ENCODE measurements at regions not wholly inside any gene's neighbourhood (a gene's known extent, or its start where the extent isn't known, plus 50 kb on each side); places are given as distances from the start of the nearest gene placed in this dataset.

DNA sequence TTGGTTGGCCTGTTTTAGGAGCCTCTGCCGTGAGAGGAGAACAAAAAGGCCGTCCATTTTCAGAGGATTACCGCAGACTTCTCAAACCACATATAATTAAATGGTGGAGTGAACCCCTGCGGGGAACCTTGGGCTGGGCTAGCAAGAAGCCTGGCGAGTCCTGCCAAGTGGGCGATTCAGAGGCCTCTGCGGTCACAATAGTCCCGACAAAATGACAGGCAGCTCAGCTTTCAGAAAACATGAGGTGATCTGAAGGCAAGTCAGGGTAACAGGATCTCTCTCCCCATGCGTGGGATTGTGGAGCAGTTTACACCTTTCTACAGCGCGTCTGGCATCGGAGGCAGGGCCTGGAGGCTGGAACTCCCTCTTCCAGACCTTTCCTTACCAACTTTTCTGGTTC lies 134.8 kb downstream of the ASB7 start:
- Histone ChIP-seq H2AFZ (ENCODE audit: low read depth) (no peak overlapping the region), H3K9ac (no peak overlapping the region), H3K27me3 (ENCODE audit: insufficient read depth) (no peaks in the 10 kb centered on the region), H3K36me3 (replicated peaks in 1 of 2; ENCODE audit: control insufficient read depth in 1 of 2, insufficient read depth in 2 of 2, low read length in 1 of 2) (no peaks in the 10 kb centered on the region), H3K9me2 (no peaks in the 10 kb centered on the region), H3K79me2 (ENCODE audit: insufficient read depth) (no peaks in the 10 kb centered on the region), H3K4me2 (no peak overlapping the region), H3K4me1 (ENCODE audit: control insufficient read depth in 1 of 2, insufficient read depth in 2 of 2, low read depth in 1 of 2, low read length in 1 of 2) (peaks cover 7 to 13% of the 10 kb centered on the region in 2 experiments; a peak in 3 of 4 replicates), H4K20me1 (ENCODE audit: insufficient read depth) (no peaks in the 10 kb centered on the region), H3F3A (replicated peaks; ENCODE audit: insufficient read depth) (no peaks in the 10 kb centered on the region), H3K9me3 (no peaks in the 10 kb centered on the region), H3K27ac (ENCODE audit: low read depth in 2 of 2, low read length in 1 of 2) (no peak overlapping the region), H3K4me3 (ENCODE audit: low read depth in 2 of 2, low read length in 1 of 2) (no peak overlapping the region)
- peak; percentile 0 for DNase-seq
- CTCF ChIA-PET: interaction anchor here (0.6 to 3.9 kb wide), 6 partner anchors 13 to 1784 kb away, joined by 3 to 14 read pairs (median 3); no protein-coding TSS in a partner anchor
- POLR2A ChIA-PET: no interaction called here
- TF ChIP-seq POLR2AphosphoS5 (IDR thresholded peaks at IDR 0.05; ENCODE audit: low read depth, low read length): no peak
- no peak for TF ChIP-seq FOXM1 (IDR thresholded peaks at IDR 0.05; ENCODE audit: low read depth)
- no peak for TF ChIP-seq SIN3A (IDR thresholded peaks at IDR 0.05; ENCODE audit: borderline replicate concordance, low read depth, low read length)
- no peak for TF ChIP-seq NRF1 (IDR thresholded peaks at IDR 0.05; ENCODE audit: low read depth, low read length)
- TF ChIP-seq, protein P1, sequence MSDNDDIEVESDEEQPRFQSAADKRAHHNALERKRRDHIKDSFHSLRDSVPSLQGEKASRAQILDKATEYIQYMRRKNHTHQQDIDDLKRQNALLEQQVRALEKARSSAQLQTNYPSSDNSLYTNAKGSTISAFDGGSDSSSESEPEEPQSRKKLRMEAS (IDR thresholded peaks at IDR 0.05; ENCODE audit: low read depth): no peak
- TF ChIP-seq RCOR1 (IDR thresholded peaks at IDR 0.05; ENCODE audit: low read length): no peak
- no peak for TF ChIP-seq RAD21 (IDR thresholded peaks at IDR 0.05; ENCODE audit: low read length)
- TF ChIP-seq JUND (IDR thresholded peaks at IDR 0.05): no peak
- no peak for TF ChIP-seq ELF1 (IDR thresholded peaks at IDR 0.05)
- TF ChIP-seq MEF2A (IDR thresholded peaks at IDR 0.05; ENCODE audit: borderline replicate concordance, low read depth): no peak
- TF ChIP-seq, protein P2, sequence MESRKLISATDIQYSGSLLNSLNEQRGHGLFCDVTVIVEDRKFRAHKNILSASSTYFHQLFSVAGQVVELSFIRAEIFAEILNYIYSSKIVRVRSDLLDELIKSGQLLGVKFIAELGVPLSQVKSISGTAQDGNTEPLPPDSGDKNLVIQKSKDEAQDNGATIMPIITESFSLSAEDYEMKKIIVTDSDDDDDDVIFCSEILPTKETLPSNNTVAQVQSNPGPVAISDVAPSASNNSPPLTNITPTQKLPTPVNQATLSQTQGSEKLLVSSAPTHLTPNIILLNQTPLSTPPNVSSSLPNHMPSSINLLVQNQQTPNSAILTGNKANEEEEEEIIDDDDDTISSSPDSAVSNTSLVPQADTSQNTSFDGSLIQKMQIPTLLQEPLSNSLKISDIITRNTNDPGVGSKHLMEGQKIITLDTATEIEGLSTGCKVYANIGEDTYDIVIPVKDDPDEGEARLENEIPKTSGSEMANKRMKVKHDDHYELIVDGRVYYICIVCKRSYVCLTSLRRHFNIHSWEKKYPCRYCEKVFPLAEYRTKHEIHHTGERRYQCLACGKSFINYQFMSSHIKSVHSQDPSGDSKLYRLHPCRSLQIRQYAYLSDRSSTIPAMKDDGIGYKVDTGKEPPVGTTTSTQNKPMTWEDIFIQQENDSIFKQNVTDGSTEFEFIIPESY (IDR thresholded peaks at IDR 0.05; ENCODE audit: borderline replicate concordance, low read depth): no peak
- TF ChIP-seq, protein P3, sequence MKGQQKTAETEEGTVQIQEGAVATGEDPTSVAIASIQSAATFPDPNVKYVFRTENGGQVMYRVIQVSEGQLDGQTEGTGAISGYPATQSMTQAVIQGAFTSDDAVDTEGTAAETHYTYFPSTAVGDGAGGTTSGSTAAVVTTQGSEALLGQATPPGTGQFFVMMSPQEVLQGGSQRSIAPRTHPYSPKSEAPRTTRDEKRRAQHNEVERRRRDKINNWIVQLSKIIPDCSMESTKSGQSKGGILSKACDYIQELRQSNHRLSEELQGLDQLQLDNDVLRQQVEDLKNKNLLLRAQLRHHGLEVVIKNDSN (IDR thresholded peaks at IDR 0.05; ENCODE audit: borderline replicate concordance, low read depth): no peak
- WGBS (ENCODE audit: low lambda C conversion rate): 93% methylated on average over 12 of the region's 12 CpGs

DNA sequence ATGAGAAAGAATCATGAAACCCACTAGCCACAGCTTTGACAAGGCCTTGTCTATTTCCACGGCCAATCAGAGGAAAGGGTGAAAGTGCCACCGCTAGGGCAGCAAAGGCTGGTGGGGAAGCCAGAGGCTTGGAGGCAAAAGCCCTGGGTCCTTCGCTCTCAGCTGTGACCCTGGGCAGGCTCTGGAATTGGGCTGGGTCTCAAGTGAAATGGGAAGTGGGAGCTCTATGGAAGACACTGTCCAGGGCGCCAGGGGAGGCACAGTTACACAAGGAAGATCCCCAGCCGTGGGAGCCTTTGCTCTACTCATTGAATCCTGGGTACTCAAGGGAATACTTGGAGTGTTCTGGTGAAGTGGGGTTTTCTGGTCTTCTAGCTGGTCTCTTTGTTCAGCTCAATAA lies 136.2 kb downstream of the ASB7 start:
- Histone ChIP-seq H3K9me3 (no peaks in the 10 kb centered on the region), H2AFZ (ENCODE audit: low read depth) (no peak overlapping the region), H3K27ac (ENCODE audit: low read depth in 2 of 2, low read length in 1 of 2) (no peak overlapping the region), H3F3A (replicated peaks; ENCODE audit: insufficient read depth) (no peaks in the 10 kb centered on the region), H3K79me2 (ENCODE audit: insufficient read depth) (no peaks in the 10 kb centered on the region), H3K9me2 (no peaks in the 10 kb centered on the region), H3K4me1 (ENCODE audit: control insufficient read depth in 1 of 2, insufficient read depth in 2 of 2, low read depth in 1 of 2, low read length in 1 of 2) (no peaks in the 10 kb centered on the region; a peak in 2 of 4 replicates), H4K20me1 (ENCODE audit: insufficient read depth) (no peaks in the 10 kb centered on the region), H3K27me3 (ENCODE audit: insufficient read depth) (no peaks in the 10 kb centered on the region), H3K9ac (no peak overlapping the region), H3K36me3 (replicated peaks in 1 of 2; ENCODE audit: control insufficient read depth in 1 of 2, insufficient read depth in 2 of 2, low read length in 1 of 2) (no peaks in the 10 kb centered on the region), H3K4me3 (ENCODE audit: low read depth in 2 of 2, low read length in 1 of 2) (no peak overlapping the region), H3K4me2 (no peak overlapping the region)
- WGBS (ENCODE audit: low lambda C conversion rate): 64% methylated on average over 5 of the region's 5 CpGs
- DNase-seq: no peak
- ChIA-PET CTCF (interaction anchor here (1.0 to 3.9 kb wide), 3 partner anchors 11 to 71 kb away, joined by 3 to 14 read pairs (median 5); no protein-coding TSS in a partner anchor), POLR2A (no interaction called here)
- no peak for TF ChIP-seq RAD21 (IDR thresholded peaks at IDR 0.05; ENCODE audit: low read length)
- no peak for TF ChIP-seq TEAD4 (IDR thresholded peaks at IDR 0.05; ENCODE audit: borderline replicate concordance, insufficient read depth)
- TF ChIP-seq, protein P4, sequence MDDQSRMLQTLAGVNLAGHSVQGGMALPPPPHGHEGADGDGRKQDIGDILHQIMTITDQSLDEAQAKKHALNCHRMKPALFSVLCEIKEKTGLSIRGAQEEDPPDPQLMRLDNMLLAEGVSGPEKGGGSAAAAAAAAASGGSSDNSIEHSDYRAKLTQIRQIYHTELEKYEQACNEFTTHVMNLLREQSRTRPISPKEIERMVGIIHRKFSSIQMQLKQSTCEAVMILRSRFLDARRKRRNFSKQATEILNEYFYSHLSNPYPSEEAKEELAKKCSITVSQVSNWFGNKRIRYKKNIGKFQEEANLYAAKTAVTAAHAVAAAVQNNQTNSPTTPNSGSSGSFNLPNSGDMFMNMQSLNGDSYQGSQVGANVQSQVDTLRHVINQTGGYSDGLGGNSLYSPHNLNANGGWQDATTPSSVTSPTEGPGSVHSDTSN (IDR thresholded peaks at IDR 0.05): no peak
- TF ChIP-seq, protein P5, sequence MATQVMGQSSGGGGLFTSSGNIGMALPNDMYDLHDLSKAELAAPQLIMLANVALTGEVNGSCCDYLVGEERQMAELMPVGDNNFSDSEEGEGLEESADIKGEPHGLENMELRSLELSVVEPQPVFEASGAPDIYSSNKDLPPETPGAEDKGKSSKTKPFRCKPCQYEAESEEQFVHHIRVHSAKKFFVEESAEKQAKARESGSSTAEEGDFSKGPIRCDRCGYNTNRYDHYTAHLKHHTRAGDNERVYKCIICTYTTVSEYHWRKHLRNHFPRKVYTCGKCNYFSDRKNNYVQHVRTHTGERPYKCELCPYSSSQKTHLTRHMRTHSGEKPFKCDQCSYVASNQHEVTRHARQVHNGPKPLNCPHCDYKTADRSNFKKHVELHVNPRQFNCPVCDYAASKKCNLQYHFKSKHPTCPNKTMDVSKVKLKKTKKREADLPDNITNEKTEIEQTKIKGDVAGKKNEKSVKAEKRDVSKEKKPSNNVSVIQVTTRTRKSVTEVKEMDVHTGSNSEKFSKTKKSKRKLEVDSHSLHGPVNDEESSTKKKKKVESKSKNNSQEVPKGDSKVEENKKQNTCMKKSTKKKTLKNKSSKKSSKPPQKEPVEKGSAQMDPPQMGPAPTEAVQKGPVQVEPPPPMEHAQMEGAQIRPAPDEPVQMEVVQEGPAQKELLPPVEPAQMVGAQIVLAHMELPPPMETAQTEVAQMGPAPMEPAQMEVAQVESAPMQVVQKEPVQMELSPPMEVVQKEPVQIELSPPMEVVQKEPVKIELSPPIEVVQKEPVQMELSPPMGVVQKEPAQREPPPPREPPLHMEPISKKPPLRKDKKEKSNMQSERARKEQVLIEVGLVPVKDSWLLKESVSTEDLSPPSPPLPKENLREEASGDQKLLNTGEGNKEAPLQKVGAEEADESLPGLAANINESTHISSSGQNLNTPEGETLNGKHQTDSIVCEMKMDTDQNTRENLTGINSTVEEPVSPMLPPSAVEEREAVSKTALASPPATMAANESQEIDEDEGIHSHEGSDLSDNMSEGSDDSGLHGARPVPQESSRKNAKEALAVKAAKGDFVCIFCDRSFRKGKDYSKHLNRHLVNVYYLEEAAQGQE (IDR thresholded peaks at IDR 0.05; ENCODE audit: low read depth, low read length): no peak
- TF ChIP-seq FOSL2 (IDR thresholded peaks at IDR 0.05; ENCODE audit: borderline replicate concordance, low read depth): no peak
- TF ChIP-seq, protein P6, sequence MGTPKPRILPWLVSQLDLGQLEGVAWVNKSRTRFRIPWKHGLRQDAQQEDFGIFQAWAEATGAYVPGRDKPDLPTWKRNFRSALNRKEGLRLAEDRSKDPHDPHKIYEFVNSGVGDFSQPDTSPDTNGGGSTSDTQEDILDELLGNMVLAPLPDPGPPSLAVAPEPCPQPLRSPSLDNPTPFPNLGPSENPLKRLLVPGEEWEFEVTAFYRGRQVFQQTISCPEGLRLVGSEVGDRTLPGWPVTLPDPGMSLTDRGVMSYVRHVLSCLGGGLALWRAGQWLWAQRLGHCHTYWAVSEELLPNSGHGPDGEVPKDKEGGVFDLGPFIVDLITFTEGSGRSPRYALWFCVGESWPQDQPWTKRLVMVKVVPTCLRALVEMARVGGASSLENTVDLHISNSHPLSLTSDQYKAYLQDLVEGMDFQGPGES (IDR thresholded peaks at IDR 0.05; ENCODE audit: low read depth, low read length): no peak
- no peak for TF ChIP-seq ELF1 (IDR thresholded peaks at IDR 0.05)
- TF ChIP-seq, protein P7, sequence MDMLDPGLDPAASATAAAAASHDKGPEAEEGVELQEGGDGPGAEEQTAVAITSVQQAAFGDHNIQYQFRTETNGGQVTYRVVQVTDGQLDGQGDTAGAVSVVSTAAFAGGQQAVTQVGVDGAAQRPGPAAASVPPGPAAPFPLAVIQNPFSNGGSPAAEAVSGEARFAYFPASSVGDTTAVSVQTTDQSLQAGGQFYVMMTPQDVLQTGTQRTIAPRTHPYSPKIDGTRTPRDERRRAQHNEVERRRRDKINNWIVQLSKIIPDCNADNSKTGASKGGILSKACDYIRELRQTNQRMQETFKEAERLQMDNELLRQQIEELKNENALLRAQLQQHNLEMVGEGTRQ (IDR thresholded peaks at IDR 0.05; ENCODE audit: borderline replicate concordance, low read depth, low read length): no peak
- no peak for TF ChIP-seq CHD2 (IDR thresholded peaks at IDR 0.05; ENCODE audit: low read length, partially characterized antibody)
